Stomach (tissue), 8 donors: ENCODE measurements at regions not wholly inside any gene's neighbourhood (a gene's known extent, or its start where the extent isn't known, plus 50 kb on each side); places are given as distances from the start of the nearest gene placed in this dataset.

Source experiments
- DNase-seq, 2 donors: peaks; one replicate each; pipeline versions ENCODE4 v3.0.0 to v3.0.0-alpha.2; 2013 to 2019
- H3K27ac ChIP-seq, 5 donors: fragments of 200-600 bp in 4 of 5; sonication (generic) in 4 of 5; one replicate each; pipeline ENCODE4 v1.5.1; 2013 to 2019; ENCODE audit warnings: mild to moderate bottlenecking in 1 of 5, moderate library complexity in 1 of 5
- H3K27me3 ChIP-seq, 3 donors: fragments of 200-600 bp; sonication (generic); one replicate each; pipeline ENCODE4 v1.5.1; 2017 to 2019; ENCODE audit warnings: mixed run types in 1 of 3
- H3K36me3 ChIP-seq, 4 donors: fragments of 200-600 bp; sonication (generic); 1 replicate in 3 of 4; 2 replicates in 1 of 4; pipeline ENCODE4 v1.5.1; 2016 to 2019
- H3K4me1 ChIP-seq, 4 donors: fragments of 200-600 bp; sonication (generic); one replicate each; pipeline ENCODE4 v1.5.1; 2016 to 2019
- H3K4me3 ChIP-seq, 4 donors: fragments of 200-600 bp; sonication (generic) in 3 of 4; one replicate each; pipeline ENCODE4 v1.5.1; 2016 to 2019; ENCODE audit warnings: mild to moderate bottlenecking in 1 of 4
- H3K9me3 ChIP-seq, 4 donors: fragments of 200-600 bp; sonication (generic); one replicate each; pipeline ENCODE4 v1.5.1; 2016 to 2019
- CTCF ChIP-seq, 7 experiments: fragments of 450-650 bp in 4 of 7; fragments of 200-600 bp in 3 of 7; sonication (generic) in 3 of 7; IDR thresholded peaks; one replicate each; pipeline ENCODE4 v1.5.1; 2016 to 2019; ENCODE audit warnings: antibody characterized with exemption in 7 of 7, control low read depth in 2 of 7, mild to moderate bottlenecking in 1 of 7
- EP300 ChIP-seq: sonication (generic); formaldehyde crosslinking; IDR thresholded peaks from one replicate; pipeline ENCODE4 v1.6.1; 2017; ENCODE audit warnings: antibody characterized with exemption
- POLR2A ChIP-seq, 4 donors: fragments of 450-650 bp; IDR thresholded peaks; one replicate each; pipeline ENCODE4 v1.6.1; 2016; ENCODE audit warnings: antibody characterized with exemption in 4 of 4, control low read depth in 2 of 4, mild to moderate bottlenecking in 1 of 4, moderate library complexity in 1 of 4
- POLR2AphosphoS5 ChIP-seq, 3 donors: sonication (generic); formaldehyde crosslinking; IDR thresholded peaks; one replicate each; pipeline ENCODE4 v1.6.1; 2016; ENCODE audit warnings: antibody characterized with exemption in 3 of 3
- WGBS, 5 donors: extraction: QIAGEN DNeasy Blood & Tissue Kit in 3 of 5; methylation state at CpG; one replicate each; pipeline versions ENCODE4 v1.1.5 to v1.1.7; 2013 to 2018; 5-methylcytosine and 5-hydroxymethylcytosine counted together
- intact Hi-C: fragments of 100-400 bp; cut with DNase I; formaldehyde crosslinking; loops from one replicate; pipeline ENCODE4 v1.15.1; 2023; ENCODE audit warnings: low total_unique reads
- donor health status: healthy with polysubstance abuse.
- donor health status: Bipolar disorder and iron deficiency.
- donor health status: healthy.

- H3K9me3 ChIP-seq = no peaks in the 10 kb centered on the region
Observed at GRCh38 chr1:115225993-115226685, 111.9 kb downstream of the NGF start.

DNA sequence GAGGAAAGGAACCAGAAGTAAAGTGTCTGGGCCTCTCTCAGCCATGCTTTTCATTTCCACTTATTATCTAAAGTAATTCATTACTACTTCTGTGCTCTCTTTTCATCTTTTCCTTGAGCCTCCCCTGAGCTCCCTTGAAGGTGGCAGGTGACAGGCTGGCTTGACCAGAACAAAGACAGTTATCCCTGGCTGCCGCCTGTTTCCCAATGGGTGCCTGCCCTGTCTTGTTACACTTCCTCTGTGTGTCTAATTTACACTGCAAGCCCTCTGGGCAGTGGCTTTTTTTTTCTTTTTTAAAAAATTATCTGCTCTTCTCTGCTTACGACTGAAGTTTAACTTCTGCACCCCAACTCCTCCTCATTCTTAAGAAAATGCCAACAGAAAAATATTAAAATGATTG lies 113.4 kb downstream of the NGF start:
- Histone ChIP-seq H3K4me3 (no peak overlapping the region), H3K4me1 (peaks cover 0 to 5% (median under 1%) of the 10 kb centered on the region in 4 donors), H3K36me3 (no peaks in the 10 kb centered on the region), H3K27ac (no peak overlapping the region), H3K27me3 (no peaks in the 10 kb centered on the region), H3K9me3 (no peaks in the 10 kb centered on the region)
- intact Hi-C loops = no loop called here
- no peak for TF ChIP-seq CTCF (IDR thresholded peaks at IDR 0.05)
- no peak for TF ChIP-seq POLR2AphosphoS5 (IDR thresholded peaks at IDR 0.05)
- no peak for TF ChIP-seq EP300
- TF ChIP-seq POLR2A (IDR thresholded peaks at IDR 0.05) = no peak
- DNase-seq = no peak
- 82 to 98% (median 87%) methylated on average over 2 of the region's 2 CpGs for WGBS, 5 donors

More at GRCh38 chr1:115225993-115226685, 111.9 kb downstream of the NGF start:
- Histone ChIP-seq H3K4me1 (peaks cover 0 to 16% (median 2%) of the 10 kb centered on the region in 4 donors), H3K27ac (no peak overlapping the region), H3K4me3 (no peak overlapping the region), H3K36me3 (no peaks in the 10 kb centered on the region), H3K27me3 (no peaks in the 10 kb centered on the region)
- intact Hi-C loops = no loop called here
- DNase-seq = no peak
- no peak for TF ChIP-seq CTCF (IDR thresholded peaks at IDR 0.05)
- TF ChIP-seq EP300 = no peak
- TF ChIP-seq POLR2AphosphoS5 (IDR thresholded peaks at IDR 0.05) = no peak
- TF ChIP-seq POLR2A (IDR thresholded peaks at IDR 0.05) = no peak
- 84 to 92% (median 90%) methylated on average over 9 to 11 of the region's 11 CpGs for WGBS, 5 donors

GRCh38 chr1:115222616-115223402 lies 115.2 kb downstream of the NGF start:
- H3K27me3 ChIP-seq = no peaks in the 10 kb centered on the region
- no peak for DNase-seq
- no peaks in the 10 kb centered on the region for H3K36me3 ChIP-seq
- no peaks in the 10 kb centered on the region for H3K9me3 ChIP-seq
- 74 to 83% (median 80%) methylated on average over 3 of the region's 3 CpGs for WGBS, 5 donors
- H3K27ac ChIP-seq = no peak overlapping the region
- no peaks in the 10 kb centered on the region for H3K4me1 ChIP-seq
- no peak overlapping the region for H3K4me3 ChIP-seq
- intact Hi-C loops = no loop called here
- TF ChIP-seq EP300 = no peak
- no peak for TF ChIP-seq CTCF (IDR thresholded peaks at IDR 0.05)
- TF ChIP-seq POLR2A (IDR thresholded peaks at IDR 0.05) = no peak
- TF ChIP-seq POLR2AphosphoS5 (IDR thresholded peaks at IDR 0.05) = no peak

DNA sequence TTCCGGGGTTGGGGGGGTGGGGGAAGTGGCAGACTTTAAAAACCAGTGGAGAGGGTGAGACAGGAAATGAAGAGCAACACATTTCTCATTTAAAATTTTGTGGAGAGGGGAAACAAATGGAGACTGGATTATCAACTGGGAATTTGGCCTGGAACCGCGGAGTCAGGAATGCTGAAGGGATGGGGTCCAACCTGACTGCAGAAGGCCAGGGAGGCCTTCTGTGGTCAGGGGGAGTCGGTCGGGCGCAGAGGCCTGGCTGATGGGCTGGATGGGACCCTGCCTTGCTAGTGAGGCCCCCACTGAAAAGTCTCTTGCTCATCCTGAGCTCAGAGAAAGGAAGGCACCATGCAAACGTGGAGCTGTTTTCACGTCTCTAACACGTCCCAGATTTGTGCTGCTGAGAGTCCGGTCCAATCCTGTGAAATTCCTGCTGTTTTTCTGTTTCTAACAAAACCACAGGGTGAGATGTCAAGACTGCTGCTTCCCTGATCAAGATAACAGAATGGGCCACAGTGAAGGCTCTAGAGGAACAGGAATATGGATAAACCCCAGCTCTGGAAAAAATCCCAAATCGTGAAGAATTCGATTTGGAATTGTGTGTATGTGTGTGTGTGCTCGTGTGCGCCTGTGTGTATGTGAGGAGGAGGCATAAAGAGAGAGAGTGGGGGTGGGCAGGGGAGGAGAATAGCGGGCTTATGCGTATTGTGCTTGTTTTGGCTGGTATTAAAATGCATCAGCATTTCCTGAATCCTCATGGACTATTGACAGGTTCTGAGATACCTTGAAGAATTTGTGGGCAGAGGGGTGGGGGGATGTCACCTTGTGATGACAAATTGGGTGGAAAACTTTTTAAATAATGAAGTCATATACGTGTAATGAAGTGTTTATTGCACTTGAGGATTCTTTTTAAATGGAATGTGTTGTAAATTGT lies 117.4 kb downstream of the NGF start:
- no peak overlapping the region for H3K4me3 ChIP-seq
- WGBS, 5 donors = 76 to 88% (median 83%) methylated on average over 17 of the region's 17 CpGs
- H3K4me1 ChIP-seq = no peaks in the 10 kb centered on the region
- intact Hi-C loops = no loop called here
- H3K27me3 ChIP-seq = no peaks in the 10 kb centered on the region
- no peak overlapping the region for H3K27ac ChIP-seq
- H3K36me3 ChIP-seq = no peaks in the 10 kb centered on the region
- no peaks in the 10 kb centered on the region for H3K9me3 ChIP-seq
- no peak for DNase-seq
- TF ChIP-seq POLR2A (IDR thresholded peaks at IDR 0.05) = no peak
- no peak for TF ChIP-seq POLR2AphosphoS5 (IDR thresholded peaks at IDR 0.05)
- no peak for TF ChIP-seq EP300
- no peak for TF ChIP-seq CTCF (IDR thresholded peaks at IDR 0.05)
